HEK293 (cell line): ENCODE measurements at regions not wholly inside any gene's neighbourhood (a gene's known extent, or its start where the extent isn't known, plus 50 kb on each side); places are given as distances from the start of the nearest gene placed in this dataset.

Source experiments
- CTCF ChIA-PET: fragments of 350-600 bp; formaldehyde crosslinking; extraction: SDS; loops from one replicate; lab custom pipeline; 2021; ENCODE audit warnings: antibody characterized with exemption; lab: Yijun Ruan, JAX
- POLR2A ChIA-PET: fragments of 300-600 bp; formaldehyde crosslinking; extraction: SDS; loops from one replicate; lab custom pipeline; 2020; ENCODE audit warnings: antibody characterized with exemption, inconsistent platforms; lab: Yijun Ruan, JAX
- H3K27ac ChIP-seq: fragments of 200-500 bp; sonication (Bioruptor generic); 2 replicates; pipeline ENCODE4 v1.5.1; 2014; ENCODE audit warnings: low read depth, low read length, control low read depth, inconsistent platforms; ENCODE audit errors: extremely low read depth
- H3K36me3 ChIP-seq, 2 experiments: fragments of 200-500 bp in 1 of 2; sonication (Bioruptor generic) in 1 of 2; 1 replicate in 1 of 2; 2 replicates in 1 of 2; pipeline ENCODE4 v1.5.1; 2014 to 2017; ENCODE audit warnings: inconsistent platforms in 2 of 2, low read length in 2 of 2; ENCODE audit not compliant: control insufficient read depth in 2 of 2, insufficient read depth in 1 of 2
- H3K4me1 ChIP-seq: fragments of 200-500 bp; sonication (Bioruptor generic); 2 replicates; pipeline ENCODE4 v1.5.1; 2014; ENCODE audit warnings: mild to moderate bottlenecking, low read length, inconsistent platforms; ENCODE audit not compliant: control insufficient read depth, insufficient read depth
- H3K4me3 ChIP-seq: 2 replicates; pipeline ENCODE4 v1.5.1; 2011; ENCODE audit warnings: low read depth, mild to moderate bottlenecking, control low read depth, low read length, moderate library complexity
- H3K9me3 ChIP-seq: fragments of 200-500 bp; sonication (Bioruptor generic); 2 replicates; pipeline ENCODE4 v1.5.1; 2014; ENCODE audit warnings: low read depth, low read length, inconsistent platforms; ENCODE audit not compliant: control insufficient read depth, insufficient read depth
- KLF17 ChIP-seq: fragments of 450-650 bp; formaldehyde crosslinking; IDR thresholded peaks from 2 replicates; pipeline ENCODE4 v1.5.1; 2016; ENCODE audit warnings: missing biosample characterization, missing genetic modification characterization
- PATZ1 ChIP-seq: fragments of 450-650 bp; formaldehyde crosslinking; IDR thresholded peaks from 2 replicates; pipeline ENCODE4 v1.5.1; 2016; ENCODE audit warnings: missing biosample characterization, missing genetic modification characterization
- PRDM4 ChIP-seq: fragments of 450-650 bp; formaldehyde crosslinking; IDR thresholded peaks from 2 replicates; pipeline ENCODE4 v1.5.1; 2017; ENCODE audit warnings: missing biosample characterization, missing genetic modification characterization
- SETDB1 ChIP-seq: IDR thresholded peaks from one replicate; pipeline ENCODE4 v1.6.1; 2017; ENCODE audit warnings: mild to moderate bottlenecking, low read length, moderate library complexity, mixed read lengths; ENCODE audit not compliant: insufficient read length
- SP7 ChIP-seq: fragments of 450-650 bp; formaldehyde crosslinking; IDR thresholded peaks from 2 replicates; pipeline ENCODE4 v1.5.1; 2016; ENCODE audit warnings: missing biosample characterization, missing genetic modification characterization
- ZEB2 ChIP-seq: fragments of 450-650 bp; formaldehyde crosslinking; IDR thresholded peaks from 2 replicates; pipeline ENCODE4 v1.5.1; 2016; ENCODE audit warnings: missing biosample characterization, missing genetic modification characterization
- ZFP3 ChIP-seq: fragments of 450-650 bp; formaldehyde crosslinking; IDR thresholded peaks from 2 replicates; pipeline ENCODE4 v1.5.1; 2016; ENCODE audit warnings: low read depth, missing biosample characterization, missing genetic modification characterization
- ZNF132 ChIP-seq: fragments of 450-650 bp; formaldehyde crosslinking; IDR thresholded peaks from 2 replicates; pipeline ENCODE4 v1.5.1; 2017; ENCODE audit warnings: missing biosample characterization, missing genetic modification characterization, borderline replicate concordance
- ZNF140 ChIP-seq: fragments of 450-650 bp; formaldehyde crosslinking; IDR thresholded peaks from 2 replicates; pipeline ENCODE4 v1.5.1; 2016; ENCODE audit warnings: missing biosample characterization, missing genetic modification characterization
- ZNF26 ChIP-seq: fragments of 450-650 bp; formaldehyde crosslinking; IDR thresholded peaks from 2 replicates; pipeline ENCODE4 v1.5.1; 2016; ENCODE audit warnings: missing biosample characterization, missing genetic modification characterization
- ZNF280C ChIP-seq: fragments of 450-650 bp; formaldehyde crosslinking; IDR thresholded peaks from 2 replicates; pipeline ENCODE4 v1.5.1; 2016; ENCODE audit warnings: missing biosample characterization, missing genetic modification characterization
- ZNF366 ChIP-seq: fragments of 450-650 bp; formaldehyde crosslinking; conservative IDR thresholded peaks from 2 replicates; pipeline ENCODE4 v1.5.1; 2016; ENCODE audit warnings: missing biosample characterization, missing genetic modification characterization
- ZNF473 ChIP-seq: fragments of 450-650 bp; formaldehyde crosslinking; IDR thresholded peaks from 2 replicates; pipeline ENCODE4 v1.5.1; 2017; ENCODE audit warnings: missing biosample characterization, missing genetic modification characterization
- ZNF514 ChIP-seq: fragments of 450-650 bp; formaldehyde crosslinking; IDR thresholded peaks from 2 replicates; pipeline ENCODE4 v1.5.1; 2016; ENCODE audit warnings: missing biosample characterization, missing genetic modification characterization
- ZNF521 ChIP-seq: fragments of 450-650 bp; formaldehyde crosslinking; IDR thresholded peaks from 2 replicates; pipeline ENCODE4 v1.5.1; 2017; ENCODE audit warnings: missing biosample characterization, mild to moderate bottlenecking, missing genetic modification characterization
- ZNF571 ChIP-seq: fragments of 450-650 bp; formaldehyde crosslinking; IDR thresholded peaks from 2 replicates; pipeline ENCODE4 v1.5.0; 2017; ENCODE audit warnings: missing biosample characterization, missing genetic modification characterization
- ZNF610 ChIP-seq: fragments of 450-650 bp; formaldehyde crosslinking; IDR thresholded peaks from 2 replicates; pipeline ENCODE4 v1.5.1; 2016; ENCODE audit warnings: missing biosample characterization, missing genetic modification characterization, borderline replicate concordance
- ZNF624 ChIP-seq: fragments of 450-650 bp; formaldehyde crosslinking; IDR thresholded peaks from 2 replicates; pipeline ENCODE4 v1.5.1; 2017; ENCODE audit warnings: missing biosample characterization, missing genetic modification characterization
- ZNF658 ChIP-seq: fragments of 450-650 bp; formaldehyde crosslinking; IDR thresholded peaks from 2 replicates; pipeline ENCODE4; 2016; ENCODE audit warnings: missing biosample characterization, missing genetic modification characterization
- ZNF670 ChIP-seq: fragments of 450-650 bp; formaldehyde crosslinking; IDR thresholded peaks from 2 replicates; pipeline ENCODE4 v1.5.1; 2016; ENCODE audit warnings: missing biosample characterization, missing genetic modification characterization, low read depth
- ZNF768 ChIP-seq: fragments of 450-650 bp; formaldehyde crosslinking; IDR thresholded peaks from 2 replicates; pipeline ENCODE4 v1.5.1; 2018; ENCODE audit warnings: missing biosample characterization, mild to moderate bottlenecking, missing genetic modification characterization
- ZNF776 ChIP-seq: fragments of 450-650 bp; formaldehyde crosslinking; IDR thresholded peaks from 2 replicates; pipeline ENCODE4 v1.5.0; 2017; ENCODE audit warnings: missing biosample characterization, missing genetic modification characterization, borderline replicate concordance
- ZNF830 ChIP-seq: fragments of 450-650 bp; IDR thresholded peaks from 2 replicates; pipeline ENCODE4 v1.5.0; 2018; ENCODE audit warnings: missing biosample characterization, missing genetic modification characterization, low read depth, mild to moderate bottlenecking, moderate library complexity
- ZNF843 ChIP-seq: fragments of 450-650 bp; formaldehyde crosslinking; IDR thresholded peaks from 2 replicates; pipeline ENCODE4 v1.5.1; 2016; ENCODE audit warnings: missing biosample characterization, missing genetic modification characterization
- ZSCAN30 ChIP-seq: fragments of 450-650 bp; IDR thresholded peaks from 2 replicates; pipeline ENCODE4 v1.5.1; 2018; ENCODE audit warnings: missing biosample characterization, mild to moderate bottlenecking, missing genetic modification characterization, moderate library complexity

- TF ChIP-seq PATZ1 (tag by site-specific recombination) (no peak), ZFP3 (tag by site-specific recombination) (no peak), ZNF26 (no peak)
These were observed 146.3 kb upstream of the TPK1 start (continued) for GRCh38 chr7:144982133-144982532.

- CTCF ChIA-PET = no interaction called here
- POLR2A ChIA-PET = no interaction called here
- TF ChIP-seq ZNF521 = no peak
- no peak for TF ChIP-seq ZNF776 (tag by site-specific recombination)
- TF ChIP-seq SETDB1 = no peak
- no peak for TF ChIP-seq ZNF132 (tag by site-specific recombination)
- Histone ChIP-seq H3K27ac (no peak overlapping the region), H3K9me3 (no peaks in the 10 kb centered on the region), H3K4me3 (no peak overlapping the region), H3K36me3 (no peaks in the 10 kb centered on the region), H3K4me1 (no peaks in the 10 kb centered on the region)
These were observed 140.0 kb upstream of the TPK1 start for GRCh38 chr7:144975882-144976281.

- no peak overlapping the region for H3K27ac ChIP-seq
- CTCF ChIA-PET = no interaction called here
- no peaks in the 10 kb centered on the region for H3K36me3 ChIP-seq
- POLR2A ChIA-PET = no interaction called here
- TF ChIP-seq KLF17 (tag by site-specific recombination) = no peak
- no peak for TF ChIP-seq ZNF514 (tag by site-specific recombination)
- TF ChIP-seq ZNF768 (tag by site-specific recombination) = no peak
- no peak for TF ChIP-seq ZEB2
- TF ChIP-seq ZNF624 (tag by site-specific recombination) = no peak
- no peak for TF ChIP-seq ZNF473
- no peak for TF ChIP-seq ZNF843
- TF ChIP-seq ZNF132 (tag by site-specific recombination) = no peak
- no peak for TF ChIP-seq ZNF610
- no peak for TF ChIP-seq ZNF280C (tag by site-specific recombination)
- TF ChIP-seq ZNF658 = no peak
- no peak for TF ChIP-seq ZNF670 (tag by site-specific recombination)
- no peak for TF ChIP-seq ZNF140 (tag by site-specific recombination)
- TF ChIP-seq ZNF571 = no peak
- TF ChIP-seq SP7 = no peak
- TF ChIP-seq ZSCAN30 = no peak
- no peak for TF ChIP-seq PRDM4 (tag by site-specific recombination)
- no peak for TF ChIP-seq ZNF830 (tag by site-specific recombination)
- no peak for TF ChIP-seq ZNF366
- no peak overlapping the region for H3K4me3 ChIP-seq
- H3K9me3 ChIP-seq = no peaks in the 10 kb centered on the region
- H3K4me1 ChIP-seq = no peaks in the 10 kb centered on the region
These were observed 133.9 kb upstream of the TPK1 start for GRCh38 chr7:144969787-144970186.
